ENCODE measurements at regions not wholly inside any gene's neighbourhood (a gene's known extent, or its start where the extent isn't known, plus 50 kb on each side); places are given as distances from the start of the nearest gene placed in this dataset.
"Not testable (repeated sequence)": the region's sequence is repeated elsewhere in the genome, so short reads cannot be mapped to it uniquely, and the experiment has no call there.

GRCh38 chr7:24438232-24438631, 135.0 kb upstream of the PALS2 start:
- no peak for DNase-seq (ENCODE audit: low read depth)
- TF ChIP-seq CTCF (IDR thresholded peaks at IDR 0.05; ENCODE audit: control insufficient read depth, insufficient read depth, low read depth, low read length, missing control alignments) = no peak
- no peak overlapping the region for H3K4me3 ChIP-seq (ENCODE audit: control insufficient read depth, low read depth, low read length)

GRCh38 chr7:24439104-24439503, 134.1 kb upstream of the PALS2 start:
- H3K4me3 ChIP-seq (ENCODE audit: control insufficient read depth, low read depth, low read length); DNase-seq (ENCODE audit: low read depth): not testable (repeated sequence)

GRCh38 chr7:24440892-24441291, 132.4 kb upstream of the PALS2 start:
- DNase-seq (ENCODE audit: low read depth) = no peak
- no peak overlapping the region for H3K4me3 ChIP-seq (ENCODE audit: control insufficient read depth, low read depth, low read length)
- TF ChIP-seq CTCF (IDR thresholded peaks at IDR 0.05; ENCODE audit: control insufficient read depth, insufficient read depth, low read depth, low read length, missing control alignments) = no peak

- H3K4me3 ChIP-seq (ENCODE audit: control insufficient read depth, low read depth, low read length) = no peak overlapping the region
- no peak for TF ChIP-seq CTCF (IDR thresholded peaks at IDR 0.05; ENCODE audit: control insufficient read depth, insufficient read depth, low read depth, low read length, missing control alignments)
- DNase-seq (ENCODE audit: low read depth) = no peak
Measured at GRCh38 chr7:24441314-24442027, 131.8 kb upstream of the PALS2 start.

- H3K4me3 ChIP-seq (ENCODE audit: control insufficient read depth, low read depth, low read length) = no peak overlapping the region
- TF ChIP-seq CTCF (IDR thresholded peaks at IDR 0.05; ENCODE audit: control insufficient read depth, insufficient read depth, low read depth, low read length, missing control alignments) = no peak
- DNase-seq (ENCODE audit: low read depth) = no peak
Measured at GRCh38 chr7:24442170-24442777, 131.0 kb upstream of the PALS2 start.

- H3K4me3 ChIP-seq (ENCODE audit: control insufficient read depth, low read depth, low read length) = no peak overlapping the region
- no peak for TF ChIP-seq CTCF (IDR thresholded peaks at IDR 0.05; ENCODE audit: control insufficient read depth, insufficient read depth, low read depth, low read length, missing control alignments)
- no peak for DNase-seq (ENCODE audit: low read depth)
Measured at GRCh38 chr7:24444666-24445440, 128.4 kb upstream of the PALS2 start.

- H3K4me3 ChIP-seq (ENCODE audit: control insufficient read depth, low read depth, low read length) = no peak overlapping the region
- DNase-seq (ENCODE audit: low read depth) = no peak
- TF ChIP-seq CTCF (IDR thresholded peaks at IDR 0.05; ENCODE audit: control insufficient read depth, insufficient read depth, low read depth, low read length, missing control alignments) = no peak
Measured at GRCh38 chr7:24448038-24448437, 125.2 kb upstream of the PALS2 start.

GRCh38 chr7:24449416-24449815, 123.8 kb upstream of the PALS2 start:
- DNase-seq (ENCODE audit: low read depth); H3K4me3 ChIP-seq (ENCODE audit: control insufficient read depth, low read depth, low read length): not testable (repeated sequence)

All from AG09309 (cell line).